ENCODE measurements at regions not wholly inside any gene's neighbourhood (a gene's known extent, or its start where the extent isn't known, plus 50 kb on each side); places are given as distances from the start of the nearest gene placed in this dataset.

DNA sequence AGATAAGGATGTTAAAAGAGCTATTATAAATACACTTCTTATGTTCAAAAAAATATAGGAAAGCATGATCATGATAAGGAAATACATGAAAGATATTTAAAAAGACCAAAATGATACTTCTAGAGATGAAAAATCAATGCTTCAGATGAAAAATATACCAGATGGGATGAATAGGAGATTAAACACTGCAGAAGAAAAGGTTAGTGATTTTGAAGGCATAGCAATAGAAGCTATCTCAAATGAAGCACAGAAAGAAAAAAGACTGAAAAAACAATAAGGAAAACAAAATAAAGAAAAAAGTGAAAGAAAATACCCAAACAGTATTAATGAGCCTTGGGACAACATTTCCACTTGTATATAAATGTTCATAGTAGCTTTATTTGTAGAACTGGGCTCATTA, 80.7 kb upstream of the LEF1 start:
- CTCF ChIA-PET, result no interaction called here
- no peaks in the 10 kb centered on the region for H3K27me3 Mint-ChIP-seq
- H3K79me2 ChIP-seq (ENCODE audit: control insufficient read depth, insufficient read depth, low read length), result no peaks in the 10 kb centered on the region
- no peaks in the 10 kb centered on the region for H3K27me3 ChIP-seq (replicated peaks in 1 of 4; ENCODE audit: control extremely low read depth in 1 of 4, control insufficient read depth in 3 of 4, insufficient read depth in 4 of 4, low read length in 3 of 4)
- peaks cover 3% of the 10 kb centered on the region for H3K9me3 Mint-ChIP-seq (ENCODE audit: insufficient read depth)
- H3K27ac Mint-ChIP-seq, result no peak overlapping the region
- no peak for TF ChIP-seq EZH2 (IDR thresholded peaks at IDR 0.05; ENCODE audit: borderline replicate concordance, insufficient read depth, low read depth, low read length, poor library complexity, severe bottlenecking)
- TF ChIP-seq, protein P1, sequence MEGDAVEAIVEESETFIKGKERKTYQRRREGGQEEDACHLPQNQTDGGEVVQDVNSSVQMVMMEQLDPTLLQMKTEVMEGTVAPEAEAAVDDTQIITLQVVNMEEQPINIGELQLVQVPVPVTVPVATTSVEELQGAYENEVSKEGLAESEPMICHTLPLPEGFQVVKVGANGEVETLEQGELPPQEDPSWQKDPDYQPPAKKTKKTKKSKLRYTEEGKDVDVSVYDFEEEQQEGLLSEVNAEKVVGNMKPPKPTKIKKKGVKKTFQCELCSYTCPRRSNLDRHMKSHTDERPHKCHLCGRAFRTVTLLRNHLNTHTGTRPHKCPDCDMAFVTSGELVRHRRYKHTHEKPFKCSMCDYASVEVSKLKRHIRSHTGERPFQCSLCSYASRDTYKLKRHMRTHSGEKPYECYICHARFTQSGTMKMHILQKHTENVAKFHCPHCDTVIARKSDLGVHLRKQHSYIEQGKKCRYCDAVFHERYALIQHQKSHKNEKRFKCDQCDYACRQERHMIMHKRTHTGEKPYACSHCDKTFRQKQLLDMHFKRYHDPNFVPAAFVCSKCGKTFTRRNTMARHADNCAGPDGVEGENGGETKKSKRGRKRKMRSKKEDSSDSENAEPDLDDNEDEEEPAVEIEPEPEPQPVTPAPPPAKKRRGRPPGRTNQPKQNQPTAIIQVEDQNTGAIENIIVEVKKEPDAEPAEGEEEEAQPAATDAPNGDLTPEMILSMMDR (IDR thresholded peaks at IDR 0.05), result no peak
- intact Hi-C loops (cut with micrococcal nuclease), result no loop called here
- POLR2A ChIA-PET, result no interaction called here
- H3K27ac ChIP-seq (ENCODE audit: low read length in 2 of 2), result no peak overlapping the region
- H4K20me1 ChIP-seq (ENCODE audit: control insufficient read depth, insufficient read depth, low read length, poor library complexity, severe bottlenecking), result no peaks in the 10 kb centered on the region
- H3K4me3 ChIP-seq (ENCODE audit: control extremely low read depth in 1 of 5, extremely low read depth in 1 of 5, insufficient read depth in 1 of 5, low read depth in 2 of 5, low read length in 4 of 5), result no peak overlapping the region
- no peak overlapping the region for H3K9ac ChIP-seq (ENCODE audit: low read length)
- no peak for ATAC-seq (ENCODE audit: low read depth)
- no peaks in the 10 kb centered on the region for H3K9me3 ChIP-seq (ENCODE audit: control extremely low read depth in 1 of 3, control insufficient read depth in 2 of 3, insufficient read depth in 1 of 3, low read length in 2 of 3)
- H2AFZ ChIP-seq (ENCODE audit: insufficient read depth, low read depth, low read length, poor library complexity, severe bottlenecking), result no peak overlapping the region
- no peaks in the 10 kb centered on the region for H3K4me1 Mint-ChIP-seq
- H3K4me1 ChIP-seq (ENCODE audit: control insufficient read depth in 2 of 2, insufficient read depth in 2 of 2, low read length in 2 of 2), result no peaks in the 10 kb centered on the region
- H3K4me2 ChIP-seq (replicated peaks; ENCODE audit: low read depth, low read length, poor library complexity, severe bottlenecking), result no peak overlapping the region
- no peak for DNase-seq
- no peak overlapping the region for H3K4me3 Mint-ChIP-seq
- no peaks in the 10 kb centered on the region for H3K36me3 ChIP-seq (replicated peaks in 1 of 2; ENCODE audit: control extremely low read depth in 1 of 2, control insufficient read depth in 1 of 2, extremely low read depth in 1 of 2, insufficient read depth in 2 of 2, low read length in 1 of 2)

DNA sequence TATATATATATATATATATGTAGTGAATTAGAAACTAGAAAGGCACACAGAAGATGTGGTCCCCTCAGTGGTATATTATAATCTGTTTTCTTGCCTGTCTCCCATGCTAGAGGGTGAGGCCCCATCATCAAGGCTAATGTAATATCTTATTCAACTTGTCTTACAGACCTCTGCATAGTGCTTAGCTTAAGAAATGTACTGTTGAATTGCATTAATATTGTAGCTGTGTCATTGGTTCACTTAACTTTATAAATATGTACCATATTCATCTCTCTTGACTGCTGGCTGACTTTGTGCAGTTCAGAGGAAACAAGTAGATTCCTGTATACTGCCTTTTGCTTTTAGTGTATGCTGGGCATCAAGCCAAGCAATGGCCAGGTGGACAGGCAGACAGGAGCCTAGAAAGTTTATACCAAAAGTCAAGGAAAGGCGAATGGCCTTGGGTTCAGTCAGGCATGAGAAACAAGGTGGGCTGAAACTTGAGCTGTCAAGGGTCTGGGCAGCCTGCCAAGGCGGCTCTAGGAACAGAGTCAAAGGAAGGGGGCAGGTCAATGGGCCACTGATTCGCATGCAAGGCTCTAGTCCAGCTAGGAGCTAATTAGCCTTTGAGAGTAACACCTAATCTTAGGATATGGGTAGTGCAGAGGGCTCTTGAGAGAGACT, 78.8 kb upstream of the LEF1 start:
- Mint-ChIP-seq H3K27ac (no peak overlapping the region), H3K27me3 (no peaks in the 10 kb centered on the region), H3K9me3 (ENCODE audit: insufficient read depth) (peaks cover 3% of the 10 kb centered on the region), H3K4me3 (no peak overlapping the region), H3K4me1 (no peaks in the 10 kb centered on the region)
- intact Hi-C loops (cut with micrococcal nuclease), result no loop called here
- Histone ChIP-seq H3K36me3 (replicated peaks in 1 of 2; ENCODE audit: control extremely low read depth in 1 of 2, control insufficient read depth in 1 of 2, extremely low read depth in 1 of 2, insufficient read depth in 2 of 2, low read length in 1 of 2) (no peaks in the 10 kb centered on the region), H3K9ac (ENCODE audit: low read length) (no peak overlapping the region), H3K27me3 (replicated peaks in 1 of 4; ENCODE audit: control extremely low read depth in 1 of 4, control insufficient read depth in 3 of 4, insufficient read depth in 4 of 4, low read length in 3 of 4) (no peaks in the 10 kb centered on the region), H3K4me2 (replicated peaks; ENCODE audit: low read depth, low read length, poor library complexity, severe bottlenecking) (no peak overlapping the region), H4K20me1 (ENCODE audit: control insufficient read depth, insufficient read depth, low read length, poor library complexity, severe bottlenecking) (no peaks in the 10 kb centered on the region), H3K27ac (ENCODE audit: low read length in 2 of 2) (no peak overlapping the region), H3K4me3 (ENCODE audit: control extremely low read depth in 1 of 5, extremely low read depth in 1 of 5, insufficient read depth in 1 of 5, low read depth in 2 of 5, low read length in 4 of 5) (no peak overlapping the region), H3K9me3 (ENCODE audit: control extremely low read depth in 1 of 3, control insufficient read depth in 2 of 3, insufficient read depth in 1 of 3, low read length in 2 of 3) (no peaks in the 10 kb centered on the region), H3K4me1 (ENCODE audit: control insufficient read depth in 2 of 2, insufficient read depth in 2 of 2, low read length in 2 of 2) (no peaks in the 10 kb centered on the region), H3K79me2 (ENCODE audit: control insufficient read depth, insufficient read depth, low read length) (no peaks in the 10 kb centered on the region), H2AFZ (ENCODE audit: insufficient read depth, low read depth, low read length, poor library complexity, severe bottlenecking) (no peak overlapping the region)
- CTCF ChIA-PET, result no interaction called here
- ATAC-seq (ENCODE audit: low read depth) (no peak), DNase-seq (no peak)
- no peak for TF ChIP-seq EZH2 (IDR thresholded peaks at IDR 0.05; ENCODE audit: borderline replicate concordance, insufficient read depth, low read depth, low read length, poor library complexity, severe bottlenecking)
- TF ChIP-seq, protein P1 (IDR thresholded peaks at IDR 0.05), result no peak
- 72% methylated on average over 2 of the region's 3 CpGs for WGBS (ENCODE audit: insufficient coverage)
- POLR2A ChIA-PET, result no interaction called here

Data from B cell (primary cell).